GM10847 (cell line): ENCODE measurements at regions not wholly inside any gene's neighbourhood (a gene's known extent, or its start where the extent isn't known, plus 50 kb on each side); places are given as distances from the start of the nearest gene placed in this dataset.

Experiments
- POLR2A ChIP-seq: IDR thresholded peaks from 2 replicates; pipeline ENCODE4 v1.6.1; 2011; ENCODE audit not compliant: insufficient read length; ENCODE audit errors: extremely low read depth

- no peak for TF ChIP-seq POLR2A
Measured at GRCh38 chr6:56904068-56904467, 50.8 kb upstream of the BEND6 start.

DNA sequence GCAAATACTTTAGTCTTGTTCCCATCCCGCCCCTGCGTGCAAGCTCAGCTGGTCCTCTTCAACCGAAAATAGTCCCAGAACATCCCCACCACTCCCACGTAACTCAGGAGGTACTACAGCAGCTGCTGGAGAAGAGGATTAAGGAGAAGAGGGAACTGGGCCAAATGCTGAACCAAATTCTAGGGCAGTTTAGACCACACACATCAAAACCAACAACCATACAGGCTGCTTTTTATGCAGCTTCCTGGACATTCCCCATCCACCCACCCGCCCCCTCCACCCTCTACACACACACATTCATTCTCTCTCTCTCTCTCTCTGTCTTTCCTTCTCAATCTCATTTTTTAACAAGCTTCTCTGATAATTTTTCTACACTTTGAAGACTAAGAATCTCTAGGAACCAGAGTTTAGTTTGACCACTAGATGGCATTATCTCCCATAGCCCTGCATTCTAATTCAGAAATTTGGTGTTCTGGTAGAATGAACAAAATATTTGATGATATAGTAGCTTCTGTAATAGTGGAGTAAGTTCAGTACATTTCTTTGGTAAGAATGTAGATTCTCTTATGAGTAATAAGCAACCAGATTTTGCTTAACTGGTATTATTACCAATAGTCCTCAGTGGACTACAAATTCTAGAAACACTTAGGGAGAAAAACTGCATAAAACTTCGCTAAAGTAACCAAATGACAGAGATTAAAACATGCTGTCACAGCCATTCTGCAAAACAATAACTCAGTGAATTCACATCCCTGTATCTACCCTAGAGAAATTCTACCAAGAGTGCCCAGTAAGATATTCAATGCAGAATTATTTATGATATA lies 52.1 kb upstream of the BEND6 start:
- no peak for TF ChIP-seq POLR2A

GRCh38 chr6:56900784-56901183 lies 54.1 kb upstream of the BEND6 start:
- no peak for TF ChIP-seq POLR2A

- no peak for TF ChIP-seq POLR2A
Measured at GRCh38 chr6:56899753-56900152, 55.2 kb upstream of the BEND6 start.

- TF ChIP-seq POLR2A, result no peak
Measured at GRCh38 chr6:56899311-56899710, 55.6 kb upstream of the BEND6 start.

GRCh38 chr6:56897789-56898529 lies 56.9 kb upstream of the BEND6 start:
- TF ChIP-seq POLR2A, result no peak

DNA sequence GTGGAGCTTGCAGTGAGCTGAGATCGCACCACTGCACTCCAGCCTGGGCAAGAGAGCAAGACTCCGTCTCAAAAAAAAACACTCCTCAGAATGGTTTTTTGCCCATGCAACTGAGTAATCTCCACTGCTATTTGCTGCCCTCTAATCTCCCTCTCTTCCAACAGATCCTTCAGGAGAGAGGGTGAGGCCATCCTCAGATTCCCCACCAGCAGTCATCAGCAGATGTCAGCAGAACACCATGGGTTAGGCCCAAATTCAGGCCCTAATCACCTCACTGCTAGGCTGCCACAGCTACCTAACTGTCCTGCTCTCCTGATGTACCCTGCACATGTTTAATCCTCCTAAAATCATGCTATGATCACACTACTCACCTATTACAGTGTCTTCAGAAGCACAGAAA lies 63.2 kb upstream of the BEND6 start:
- TF ChIP-seq POLR2A, result no peak

GRCh38 chr6:56890683-56891429 lies 64.1 kb upstream of the BEND6 start:
- no peak for TF ChIP-seq POLR2A

DNA sequence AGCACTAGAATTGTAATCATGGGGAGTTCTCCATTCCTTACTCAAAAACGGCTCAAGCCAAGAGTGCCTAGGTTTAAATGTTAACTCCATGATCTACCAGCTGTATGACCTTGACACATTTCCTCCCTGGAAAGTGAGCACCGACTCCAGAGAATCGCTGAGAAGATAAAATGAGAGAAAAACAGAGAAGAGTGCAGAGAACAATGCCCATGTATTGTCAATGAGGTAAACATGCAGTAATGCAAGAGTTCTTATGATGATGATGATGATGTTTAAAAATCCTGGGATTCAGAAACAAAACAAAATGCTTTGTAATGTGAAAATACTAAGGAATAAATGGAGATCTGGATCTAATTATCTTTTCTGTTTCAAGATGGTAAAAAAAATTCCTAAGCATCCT lies 64.8 kb upstream of the BEND6 start:
- TF ChIP-seq POLR2A, result no peak

DNA sequence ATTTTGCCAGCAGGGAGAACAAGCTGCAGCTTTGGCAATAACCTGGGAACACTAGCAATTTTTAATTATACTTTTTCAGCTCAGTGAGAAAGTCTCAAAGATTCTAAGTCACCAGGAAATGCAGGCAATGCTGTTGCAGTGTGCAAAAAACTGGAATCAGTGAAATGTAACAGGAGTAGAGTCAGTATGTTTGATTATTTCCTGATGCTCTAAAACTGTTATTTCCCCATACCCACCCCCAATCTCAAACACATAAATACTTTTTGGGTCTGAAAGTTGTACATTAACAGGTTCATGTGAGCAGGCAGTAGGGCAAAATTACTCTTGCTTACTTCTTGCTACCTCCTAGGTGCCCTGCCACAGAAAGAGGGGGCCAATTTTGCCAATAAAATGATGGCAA lies 65.4 kb upstream of the BEND6 start:
- TF ChIP-seq POLR2A, result no peak

GRCh38 chr6:56888687-56889086 lies 66.2 kb upstream of the BEND6 start:
- no peak for TF ChIP-seq POLR2A

DNA sequence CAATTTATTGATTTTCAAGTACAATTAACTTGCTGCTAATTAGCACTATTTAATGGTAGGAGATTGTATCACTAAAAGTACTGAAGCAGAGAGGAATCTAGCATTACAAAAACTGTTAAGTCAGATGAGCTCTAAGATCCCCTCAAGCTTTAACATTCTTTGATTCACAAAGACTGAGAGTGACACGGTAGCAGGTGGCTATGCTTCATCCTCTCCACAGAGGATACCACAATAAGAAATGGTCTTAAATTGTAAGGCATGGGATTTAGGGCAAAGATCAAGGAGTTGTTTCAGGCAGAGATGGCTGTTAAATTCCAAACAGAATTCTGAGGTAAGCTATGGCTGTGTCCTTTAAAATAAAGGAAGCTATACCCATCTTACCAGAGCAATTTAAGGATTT lies 67.8 kb upstream of the BEND6 start:
- no peak for TF ChIP-seq POLR2A

- no peak for TF ChIP-seq POLR2A
Measured at GRCh38 chr6:56877922-56878321, 77.0 kb upstream of the BEND6 start.

DNA sequence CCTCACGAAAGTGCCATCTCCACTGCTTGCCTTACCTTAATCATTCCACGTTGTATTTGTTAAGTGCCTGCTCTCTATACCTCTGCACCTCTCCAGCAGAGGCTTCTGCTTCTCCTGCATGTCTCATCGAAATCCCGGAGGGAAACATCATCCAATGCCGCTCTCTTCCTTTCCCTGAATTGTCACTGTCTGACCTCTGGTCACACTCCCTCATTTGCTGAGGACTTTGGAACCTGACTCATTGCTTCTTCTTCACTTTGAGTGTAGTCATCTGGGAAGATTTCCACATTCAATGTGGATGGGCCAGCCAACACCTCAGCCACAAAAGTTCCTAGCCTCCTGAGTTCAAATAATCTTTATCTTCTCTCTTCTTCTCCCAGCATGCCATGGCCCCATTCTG lies 78.9 kb upstream of the BEND6 start:
- TF ChIP-seq POLR2A, result no peak

GRCh38 chr6:56875523-56875922 lies 79.4 kb upstream of the BEND6 start:
- no peak for TF ChIP-seq POLR2A

DNA sequence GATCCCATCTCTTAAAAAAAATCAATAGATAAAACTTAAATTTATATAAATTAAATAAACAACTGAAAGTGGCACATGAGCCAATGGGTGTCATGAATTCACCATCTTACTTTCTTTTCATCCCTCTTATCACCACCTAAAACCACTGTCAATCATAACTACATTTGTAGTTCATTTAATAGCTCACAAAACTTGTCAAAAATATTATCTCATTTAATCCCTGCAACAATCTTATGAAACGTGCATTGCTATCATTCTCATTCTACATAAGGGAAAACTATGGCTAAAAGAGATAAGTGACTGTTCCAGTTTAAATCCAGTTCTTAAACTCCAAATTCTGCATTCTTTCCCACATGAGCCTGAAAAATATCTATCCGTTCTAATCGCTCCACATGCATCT lies 80.6 kb upstream of the BEND6 start:
- TF ChIP-seq POLR2A, result no peak
